Activated CD8-positive, alpha-beta memory T cell treated with anti-CD3 and anti-CD28 coated beads, Interleukin-2, amount 10 ng/mL, durations not matched to agents 7 days and 5 days (primary cell): ENCODE measurements at regions not wholly inside any gene's neighbourhood (a gene's known extent, or its start where the extent isn't known, plus 50 kb on each side); places are given as distances from the start of the nearest gene placed in this dataset.
"Not testable (repeated sequence)": the region's sequence is repeated elsewhere in the genome, so short reads cannot be mapped to it uniquely, and the experiment has no call there.

Source experiments
- ATAC-seq: fragments of 150-1000 bp; cut with Tn5 transposase; one replicate; pipeline ENCODE4 v1.10.0; 2021; ENCODE audit warnings: moderate library complexity
- CTCF ChIA-PET: fragments of 350-600 bp; sonication (Branson Sonifier 250); formaldehyde crosslinking; loops from one replicate; lab custom pipeline; 2021; ENCODE audit warnings: antibody characterized with exemption; lab: Charles Lee
- DNase-seq: peaks from one replicate; pipeline ENCODE4 v3.0.0-alpha.2; 2020
- H3K27ac Mint-ChIP-seq: one replicate; pipeline ENCODE4 v1.8.0; 2021; ENCODE audit warnings: mild to moderate bottlenecking, mixed read lengths
- H3K27me3 Mint-ChIP-seq: one replicate; pipeline ENCODE4 v1.8.0; 2021; ENCODE audit warnings: mixed read lengths
- H3K36me3 Mint-ChIP-seq: one replicate; pipeline ENCODE4 v1.8.0; 2021; ENCODE audit warnings: mild to moderate bottlenecking, mixed read lengths
- H3K4me1 Mint-ChIP-seq: one replicate; pipeline ENCODE4 v1.8.0; 2021; ENCODE audit warnings: mixed read lengths
- H3K4me3 Mint-ChIP-seq: one replicate; pipeline ENCODE4 v1.8.0; 2021; ENCODE audit warnings: mild to moderate bottlenecking, moderate library complexity, mixed read lengths
- H3K9me3 Mint-ChIP-seq: one replicate; pipeline ENCODE4 v1.8.0; 2022; ENCODE audit warnings: low read depth, mixed read lengths

DNA sequence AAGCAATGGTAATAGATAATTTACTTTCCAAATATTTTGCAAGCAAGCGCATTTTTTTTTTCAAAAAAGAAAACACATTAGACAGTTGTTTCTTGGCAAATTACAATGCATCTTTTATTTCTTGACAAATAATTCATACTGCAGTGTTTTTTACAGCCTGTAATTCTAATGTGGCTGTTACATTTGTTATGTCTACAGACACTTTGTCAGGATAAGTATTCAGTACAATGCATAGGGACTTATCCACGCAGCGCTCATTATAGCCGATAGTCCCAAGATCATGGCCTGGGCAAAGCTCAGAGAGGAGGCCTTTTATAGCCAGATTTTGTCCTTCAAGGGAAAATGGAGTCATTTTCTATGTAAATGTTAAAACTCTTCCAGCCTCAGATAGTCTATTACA is 123.0 kb upstream of the FANCL start:
- H3K4me1 Mint-ChIP-seq, result no peaks in the 10 kb centered on the region
- no peak overlapping the region for H3K27ac Mint-ChIP-seq
- H3K4me3 Mint-ChIP-seq, result no peak overlapping the region
- CTCF ChIA-PET, result no interaction called here
- peaks cover 17% of the 10 kb centered on the region for H3K27me3 Mint-ChIP-seq
- no peaks in the 10 kb centered on the region for H3K9me3 Mint-ChIP-seq
- DNase-seq (no peak), ATAC-seq (no peak)
- no peaks in the 10 kb centered on the region for H3K36me3 Mint-ChIP-seq

DNA sequence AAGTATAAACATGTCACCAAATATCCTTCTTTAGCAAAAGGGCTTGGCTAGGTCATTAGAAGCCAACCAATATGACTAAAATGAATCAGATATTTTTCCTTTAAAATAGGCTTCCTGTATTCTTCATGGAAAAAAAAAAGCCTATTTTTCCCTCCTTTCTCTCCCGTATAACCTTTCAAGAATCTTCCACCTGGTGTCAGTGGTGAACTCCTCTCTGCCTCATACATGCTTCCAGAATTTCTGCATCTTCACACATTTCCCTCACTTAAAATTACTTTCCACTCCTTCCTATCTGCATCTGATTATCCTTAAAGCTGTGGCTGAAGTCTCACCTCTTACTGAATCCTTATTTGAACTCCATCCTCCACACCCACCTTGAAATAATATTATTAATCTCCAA is 116.9 kb upstream of the FANCL start:
- CTCF ChIA-PET, result no interaction called here
- Mint-ChIP-seq H3K4me1 (no peaks in the 10 kb centered on the region), H3K27ac (no peak overlapping the region), H3K27me3 (peaks cover 41% of the 10 kb centered on the region), H3K9me3 (no peaks in the 10 kb centered on the region), H3K4me3 (no peak overlapping the region), H3K36me3 (no peaks in the 10 kb centered on the region)
- ATAC-seq (no peak), DNase-seq (no peak)

DNA sequence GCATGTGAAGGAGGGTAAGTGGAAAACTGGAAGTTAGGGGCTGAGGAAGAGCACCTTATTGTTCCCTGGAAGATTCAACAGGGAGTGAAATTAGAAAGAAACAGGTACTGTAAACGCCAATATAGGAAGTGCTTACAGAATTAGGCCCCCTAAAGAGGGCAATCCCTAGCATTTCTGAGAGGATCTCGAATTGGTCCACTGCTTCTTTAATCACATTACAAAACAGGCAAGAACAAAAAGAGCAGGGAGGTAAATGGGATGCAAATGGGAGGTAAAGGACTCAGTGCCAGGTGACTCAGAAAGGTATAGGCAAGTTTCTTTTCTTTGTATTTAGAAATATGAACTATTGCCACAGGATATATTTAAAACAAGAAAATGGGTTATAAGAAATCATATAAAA is 116.4 kb upstream of the FANCL start:
- Mint-ChIP-seq H3K4me1 (no peaks in the 10 kb centered on the region), H3K27me3 (peaks cover 42% of the 10 kb centered on the region)

DNA sequence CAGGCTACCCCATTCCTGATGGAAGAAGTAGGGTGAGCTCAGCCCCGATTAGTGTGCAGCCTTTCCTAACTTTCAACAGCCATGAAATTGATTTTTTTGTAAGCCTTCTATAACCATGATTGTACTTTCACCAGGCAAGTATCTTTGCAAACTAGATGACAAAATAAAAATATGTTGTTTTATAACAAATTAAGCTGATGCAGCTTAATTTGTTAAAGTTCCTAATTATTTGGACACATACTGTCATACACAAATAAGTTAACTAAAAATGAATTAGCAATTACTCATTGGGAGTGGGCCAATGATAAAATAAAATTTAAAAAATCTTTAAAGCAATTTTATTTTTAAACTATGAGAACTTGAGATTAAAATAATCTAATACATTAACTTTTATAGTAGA is 113.1 kb upstream of the FANCL start:
- ATAC-seq (no peak), DNase-seq (no peak)
- Mint-ChIP-seq H3K9me3 (no peaks in the 10 kb centered on the region), H3K4me1 (peaks cover 9% of the 10 kb centered on the region), H3K27me3 (peaks cover 54% of the 10 kb centered on the region), H3K4me3 (no peak overlapping the region), H3K27ac (no peak overlapping the region), H3K36me3 (no peaks in the 10 kb centered on the region)
- CTCF ChIA-PET, result no interaction called here

More for the DNA sequence above, 116.4 kb upstream of the FANCL start:
- DNase-seq (no peak), ATAC-seq (no peak)
- Mint-ChIP-seq H3K9me3 (no peaks in the 10 kb centered on the region), H3K36me3 (no peaks in the 10 kb centered on the region), H3K4me3 (no peak overlapping the region), H3K27ac (no peak overlapping the region)
- CTCF ChIA-PET, result no interaction called here

DNA sequence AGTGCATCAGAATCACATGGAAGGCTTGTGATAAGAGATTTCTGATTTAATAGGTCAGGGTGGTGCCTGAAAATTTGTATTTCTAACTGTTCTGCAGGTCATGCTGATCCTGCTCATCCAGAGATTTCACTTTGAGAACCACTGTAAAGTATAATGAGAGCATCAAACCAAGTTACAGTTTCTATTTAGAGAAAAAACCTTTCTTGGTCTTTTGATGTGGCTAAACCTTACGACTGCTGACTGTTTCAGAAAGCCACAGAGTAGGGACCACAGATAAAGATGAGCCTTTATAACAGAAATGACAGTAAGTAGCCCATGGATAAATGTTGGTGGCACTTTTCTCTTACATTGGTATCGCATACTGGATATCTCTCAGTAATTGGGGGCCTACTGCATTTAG is 109.4 kb upstream of the FANCL start:
- Mint-ChIP-seq H3K9me3 (peaks cover 2% of the 10 kb centered on the region), H3K4me3 (no peak overlapping the region), H3K36me3 (no peaks in the 10 kb centered on the region), H3K27ac (no peak overlapping the region), H3K4me1 (peaks cover 9% of the 10 kb centered on the region), H3K27me3 (peaks cover 70% of the 10 kb centered on the region)
- peak; percentile 57 for ATAC-seq
- no peak for DNase-seq
- CTCF ChIA-PET, result no interaction called here

DNA sequence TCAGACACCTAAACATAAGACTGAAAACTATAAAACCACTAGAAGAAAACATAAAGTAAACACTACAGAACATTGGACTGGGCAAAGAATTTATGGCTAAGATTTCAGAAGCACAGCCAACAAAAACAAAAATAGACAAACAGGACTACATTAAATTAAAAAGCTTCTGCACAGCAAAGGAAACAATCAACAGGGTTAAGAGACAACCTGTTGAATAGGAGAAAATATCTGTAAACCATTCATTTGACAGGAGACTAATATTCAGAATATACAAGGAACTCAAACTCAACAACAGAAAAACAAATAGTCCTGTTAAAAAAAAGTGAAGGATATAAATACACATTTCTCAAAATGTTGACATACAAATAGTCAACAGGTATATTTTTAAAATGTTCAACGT is 106.7 kb upstream of the FANCL start:
- Mint-ChIP-seq H3K27ac (no peak overlapping the region), H3K4me3 (no peak overlapping the region), H3K9me3 (peaks cover 4% of the 10 kb centered on the region), H3K36me3 (no peaks in the 10 kb centered on the region), H3K4me1 (peaks cover 9% of the 10 kb centered on the region), H3K27me3 (peaks cover 63% of the 10 kb centered on the region)
- no peak for DNase-seq
- no peak for ATAC-seq
- CTCF ChIA-PET, result no interaction called here

DNA sequence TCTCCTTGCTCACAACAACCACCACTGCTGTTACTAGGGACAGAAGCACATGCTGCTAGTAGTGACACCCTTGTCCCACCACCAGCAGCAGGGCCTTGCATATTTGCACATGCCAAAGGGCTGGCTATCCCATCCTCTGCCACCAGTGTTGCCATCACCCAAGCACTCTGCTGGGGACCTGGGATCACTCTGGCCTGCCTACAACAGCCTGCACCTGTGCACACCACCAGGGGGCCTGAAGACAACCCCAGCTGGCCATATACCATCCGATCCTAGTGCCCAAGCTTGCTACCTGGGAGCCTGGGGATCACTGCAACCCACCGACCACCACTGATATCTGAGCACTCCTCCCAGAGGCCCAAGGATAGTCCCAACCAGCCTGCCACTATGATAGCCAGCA is 99.9 kb upstream of the FANCL start:
- ATAC-seq, result no peak
- H3K27me3 Mint-ChIP-seq, result peaks cover 28% of the 10 kb centered on the region
- no peak overlapping the region for H3K27ac Mint-ChIP-seq

DNA sequence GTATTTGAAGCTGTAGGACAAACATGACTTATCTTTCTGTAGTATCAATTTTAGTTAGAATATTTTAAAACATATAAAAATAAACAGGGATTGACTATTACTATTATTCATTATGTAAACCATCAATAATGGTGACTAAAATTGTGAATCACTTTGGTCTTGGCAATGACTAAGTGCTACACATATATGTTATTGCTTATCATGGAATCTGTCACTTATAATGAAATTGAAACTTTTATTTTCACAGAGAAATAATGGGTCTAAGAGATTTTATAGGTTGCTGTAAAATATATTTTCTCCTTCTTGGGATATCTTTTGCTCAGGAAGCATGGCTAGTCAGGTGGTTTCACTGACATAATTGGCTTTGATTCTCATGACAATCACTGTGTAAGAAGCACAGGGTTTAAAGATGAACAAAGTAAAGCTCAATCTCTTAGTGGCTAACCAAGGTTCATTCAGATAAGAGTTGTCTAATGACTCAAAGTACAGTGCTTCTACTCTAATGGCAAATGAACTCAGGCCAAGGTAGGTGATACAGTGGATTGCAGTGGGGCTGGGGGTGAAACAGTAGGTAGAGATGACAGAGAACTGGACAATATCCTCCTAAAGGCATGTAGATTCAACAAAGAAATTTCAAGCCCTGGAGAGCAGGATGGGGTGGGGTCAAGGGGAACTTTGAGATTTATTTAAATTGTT is 98.6 kb upstream of the FANCL start:
- ATAC-seq, result no peak
- H3K4me3 Mint-ChIP-seq, result no peak overlapping the region
- CTCF ChIA-PET, result no interaction called here

More for the DNA sequence above, 99.9 kb upstream of the FANCL start:
- Mint-ChIP-seq H3K4me3 (no peak overlapping the region), H3K4me1 (peaks cover 12% of the 10 kb centered on the region), H3K36me3 (no peaks in the 10 kb centered on the region), H3K9me3 (peaks cover 2% of the 10 kb centered on the region)
- DNase-seq, result no peak
- CTCF ChIA-PET, result no interaction called here

DNA sequence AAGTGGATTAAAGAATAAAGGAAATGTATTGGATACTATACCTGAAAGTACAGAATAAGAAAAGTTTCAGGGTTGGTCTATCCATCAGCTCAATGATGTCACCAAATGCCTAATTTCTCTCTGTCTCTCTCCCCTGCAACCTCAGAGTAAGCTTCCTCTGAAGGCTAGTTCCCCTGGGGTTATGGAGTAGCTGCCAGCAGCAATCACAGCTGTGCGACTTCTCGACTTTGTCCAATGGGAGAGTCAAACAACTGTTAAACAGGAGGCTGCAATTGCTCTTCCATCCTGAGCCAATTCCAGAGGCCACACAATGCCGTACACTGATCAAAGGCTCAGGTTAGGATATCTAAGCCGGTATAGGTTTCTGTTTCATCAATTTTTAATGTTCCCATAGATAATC is 95.3 kb upstream of the FANCL start:
- no peak for DNase-seq
- ATAC-seq, result no peak
- Mint-ChIP-seq H3K4me3 (no peak overlapping the region), H3K36me3 (no peaks in the 10 kb centered on the region), H3K27ac (no peak overlapping the region), H3K9me3 (no peaks in the 10 kb centered on the region), H3K4me1 (peaks cover 7% of the 10 kb centered on the region), H3K27me3 (peaks cover 16% of the 10 kb centered on the region)
- CTCF ChIA-PET, result no interaction called here

More for the DNA sequence above, 98.6 kb upstream of the FANCL start:
- Mint-ChIP-seq H3K4me1 (peaks cover 12% of the 10 kb centered on the region), H3K27ac (no peak overlapping the region), H3K36me3 (no peaks in the 10 kb centered on the region), H3K27me3 (peaks cover 32% of the 10 kb centered on the region), H3K9me3 (peaks cover 2% of the 10 kb centered on the region)
- DNase-seq, result no peak

DNA sequence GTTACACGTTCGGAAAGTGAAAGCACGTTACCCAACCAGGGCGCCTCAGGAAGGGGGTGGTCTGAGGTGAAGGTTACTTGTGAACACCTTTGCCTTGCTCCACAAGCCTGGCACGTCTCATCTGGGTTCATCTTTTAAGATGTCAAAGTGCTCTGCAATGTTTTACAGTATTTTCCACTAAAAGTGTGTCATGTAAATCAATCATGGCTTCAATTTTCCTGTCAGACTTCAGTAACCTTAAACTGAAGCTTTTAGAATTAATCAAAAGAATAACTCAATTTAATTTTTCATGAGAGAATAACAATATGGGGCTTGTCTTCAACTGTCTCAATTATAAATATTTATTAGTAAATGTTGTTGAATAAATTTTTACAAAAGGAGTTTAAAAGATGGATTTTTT is 93.3 kb upstream of the FANCL start:
- no peak overlapping the region for H3K4me3 Mint-ChIP-seq
- peaks cover 13% of the 10 kb centered on the region for H3K27me3 Mint-ChIP-seq
- H3K4me1 Mint-ChIP-seq, result no peaks in the 10 kb centered on the region
- H3K27ac Mint-ChIP-seq, result no peak overlapping the region
- no peaks in the 10 kb centered on the region for H3K36me3 Mint-ChIP-seq
- no peak for DNase-seq
- ATAC-seq, result no peak
- CTCF ChIA-PET, result no interaction called here
- H3K9me3 Mint-ChIP-seq, result no peaks in the 10 kb centered on the region

DNA sequence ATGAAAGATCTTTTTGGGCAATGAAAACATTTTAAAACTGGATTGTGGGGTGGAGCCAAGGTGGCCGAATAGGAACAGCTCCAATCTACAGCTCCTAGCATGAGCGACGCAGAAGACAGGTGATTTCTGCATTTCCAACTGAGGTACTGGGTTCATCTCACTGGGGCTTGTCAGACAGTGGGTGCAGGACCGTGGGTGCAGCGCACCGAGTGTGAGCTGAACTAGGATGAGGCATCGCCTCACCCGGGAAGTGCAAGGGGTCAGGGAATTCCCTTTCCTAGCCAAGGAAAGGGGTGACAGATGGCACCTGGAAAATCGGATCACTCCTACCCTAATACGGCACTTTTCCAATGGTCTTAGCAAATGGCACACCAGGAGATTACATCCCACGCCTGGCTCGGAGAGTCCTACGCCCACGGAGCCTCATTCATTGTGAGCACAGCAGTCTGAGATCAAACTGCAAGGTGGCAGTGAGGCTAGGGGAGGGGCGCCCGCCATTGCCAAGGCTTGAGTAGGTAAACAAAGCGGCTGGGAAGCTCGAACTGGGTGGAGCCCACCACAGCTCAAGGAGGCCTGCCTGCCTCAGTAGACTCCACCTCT is 84.3 kb upstream of the FANCL start:
- H3K4me1 Mint-ChIP-seq, H3K27ac Mint-ChIP-seq, H3K4me3 Mint-ChIP-seq, CTCF ChIA-PET, ATAC-seq, DNase-seq, H3K9me3 Mint-ChIP-seq, H3K36me3 Mint-ChIP-seq: not testable (repeated sequence)
- peaks cover 12% of the 10 kb centered on the region for H3K27me3 Mint-ChIP-seq

DNA sequence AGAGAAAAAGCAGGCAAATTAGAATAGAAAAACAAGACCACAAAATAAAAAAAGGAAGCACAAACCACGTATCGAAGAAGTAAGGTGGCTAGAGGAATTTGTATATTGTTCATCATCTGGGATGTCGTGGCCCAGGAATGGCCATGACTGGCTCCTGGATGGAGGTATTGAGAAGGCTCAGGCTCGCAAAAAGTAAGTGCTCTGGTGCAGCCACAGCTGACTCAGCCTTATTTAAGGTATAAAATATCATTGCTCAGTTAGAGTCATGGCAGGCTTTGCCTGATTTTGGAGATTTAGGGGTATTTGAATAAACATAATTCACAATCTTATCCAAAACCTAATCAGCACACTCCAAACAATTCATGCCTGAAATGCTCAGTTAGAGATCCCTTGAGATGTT is 78.4 kb upstream of the FANCL start:
- H3K4me3 Mint-ChIP-seq, result no peak overlapping the region
- no peaks in the 10 kb centered on the region for H3K36me3 Mint-ChIP-seq
- peaks cover 11% of the 10 kb centered on the region for H3K27me3 Mint-ChIP-seq
- ATAC-seq (no peak), DNase-seq (no peak)
- no peak overlapping the region for H3K27ac Mint-ChIP-seq
- no peaks in the 10 kb centered on the region for H3K9me3 Mint-ChIP-seq
- no peaks in the 10 kb centered on the region for H3K4me1 Mint-ChIP-seq
- CTCF ChIA-PET, result no interaction called here

DNA sequence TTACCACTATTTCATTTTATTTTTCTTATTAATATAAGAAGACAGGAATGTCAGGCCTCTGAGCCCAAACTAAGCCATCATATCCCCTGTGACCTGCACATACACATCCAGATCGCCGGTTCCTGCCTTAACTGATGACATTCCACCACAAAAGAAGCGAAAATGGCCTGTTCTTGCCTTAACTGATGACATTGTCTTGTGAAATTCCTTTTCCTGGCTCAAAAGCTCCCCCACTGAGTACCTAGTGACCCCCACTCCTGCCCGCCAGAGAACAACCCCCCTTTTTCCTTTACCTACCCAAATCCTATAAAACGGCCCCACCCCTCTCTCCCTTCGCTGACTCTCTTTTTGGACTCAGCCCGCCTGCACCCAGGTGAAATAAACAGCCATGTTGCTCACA is 77.8 kb upstream of the FANCL start:
- H3K36me3 Mint-ChIP-seq, H3K27ac Mint-ChIP-seq, H3K9me3 Mint-ChIP-seq, CTCF ChIA-PET, H3K27me3 Mint-ChIP-seq, H3K4me3 Mint-ChIP-seq, DNase-seq, ATAC-seq, H3K4me1 Mint-ChIP-seq: not testable (repeated sequence)

DNA sequence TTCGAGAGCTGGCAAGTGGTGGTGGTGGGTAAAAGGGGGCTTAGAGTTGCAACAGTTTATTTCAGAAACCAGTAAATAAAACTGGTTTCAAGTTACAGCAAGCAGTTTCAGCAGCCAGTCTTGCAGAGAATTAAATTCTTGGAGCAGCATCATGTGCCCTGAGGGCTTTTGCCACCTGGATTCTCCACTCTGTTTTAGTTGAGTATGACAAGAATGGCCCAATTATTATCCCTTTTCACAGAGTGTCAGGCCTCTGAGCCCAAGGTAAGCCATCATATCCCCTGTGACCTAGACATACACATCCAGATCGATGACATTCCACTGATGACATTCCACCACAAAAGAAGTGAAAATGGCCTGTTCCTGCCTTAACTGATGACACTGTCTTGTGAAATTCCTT is 72.8 kb upstream of the FANCL start:
- Mint-ChIP-seq H3K27me3 (no peaks in the 10 kb centered on the region), H3K4me3 (no peak overlapping the region), H3K4me1 (no peaks in the 10 kb centered on the region), H3K27ac (no peak overlapping the region), H3K36me3 (no peaks in the 10 kb centered on the region), H3K9me3 (no peaks in the 10 kb centered on the region)
- CTCF ChIA-PET, result no interaction called here
- ATAC-seq, result no peak
- DNase-seq, result no peak
